HG03175 (cell line): ENCODE measurements at regions not wholly inside any gene's neighbourhood (a gene's known extent, or its start where the extent isn't known, plus 50 kb on each side); places are given as distances from the start of the nearest gene placed in this dataset.
"Not testable (repeated sequence)": the region's sequence is repeated elsewhere in the genome, so short reads cannot be mapped to it uniquely, and the experiment has no call there.

Experiments used
- ATAC-seq: cut with Tn5 transposase; IDR thresholded peaks from one replicate; pipeline ENCODE4 v1.9.1; 2021; ENCODE audit warnings: mild to moderate bottlenecking, moderate library complexity; ENCODE audit not compliant: unreplicated experiment

DNA sequence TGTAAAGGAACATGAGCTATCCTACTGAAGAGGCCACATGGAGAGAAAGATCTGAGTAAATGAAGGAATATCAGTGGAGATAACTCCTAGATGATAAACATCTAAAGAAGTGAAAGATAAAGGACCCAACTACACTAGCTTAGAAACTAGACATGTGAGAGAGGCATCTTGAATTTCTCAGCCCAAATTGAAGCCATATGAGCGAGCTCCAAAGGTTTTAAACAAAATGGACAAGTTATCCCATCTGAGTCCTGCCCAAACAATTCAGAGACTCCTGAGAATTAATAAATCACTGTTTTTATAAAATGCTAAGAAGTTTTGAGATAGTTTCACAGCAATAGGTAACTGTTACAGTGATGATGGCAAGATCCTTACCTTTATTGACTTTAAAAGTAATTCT is 438.9 kb downstream of the NAV3 start:
- no peak for ATAC-seq

GRCh38 chr12:78271546-78271945 is 440.9 kb downstream of the NAV3 start:
- ATAC-seq: no peak

- ATAC-seq: no peak
Observed at GRCh38 chr12:78275886-78276285, 445.2 kb downstream of the NAV3 start.

DNA sequence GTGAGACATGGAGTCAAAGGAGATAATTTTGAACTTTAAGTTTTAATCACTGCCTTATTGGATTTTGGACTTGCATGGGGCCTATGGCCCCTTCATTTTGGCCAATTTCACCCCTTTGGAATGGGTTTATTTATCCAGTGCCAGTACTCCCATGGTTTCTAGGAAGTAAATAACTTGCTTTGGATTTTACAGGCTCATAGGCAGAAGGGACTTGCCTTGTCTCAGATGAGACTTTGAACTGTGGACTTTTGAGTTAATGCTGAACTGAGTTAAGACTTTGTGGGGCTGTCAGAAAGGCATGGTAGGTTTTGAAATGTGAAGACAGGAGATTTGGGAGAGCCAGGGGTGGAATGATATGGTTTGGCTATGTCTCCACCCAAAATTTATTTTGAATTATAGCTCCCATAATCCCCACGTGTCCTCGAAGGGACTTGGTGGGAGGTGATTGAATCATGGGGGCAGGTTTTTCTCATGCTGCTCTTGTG is 448.1 kb downstream of the NAV3 start:
- no peak for ATAC-seq

DNA sequence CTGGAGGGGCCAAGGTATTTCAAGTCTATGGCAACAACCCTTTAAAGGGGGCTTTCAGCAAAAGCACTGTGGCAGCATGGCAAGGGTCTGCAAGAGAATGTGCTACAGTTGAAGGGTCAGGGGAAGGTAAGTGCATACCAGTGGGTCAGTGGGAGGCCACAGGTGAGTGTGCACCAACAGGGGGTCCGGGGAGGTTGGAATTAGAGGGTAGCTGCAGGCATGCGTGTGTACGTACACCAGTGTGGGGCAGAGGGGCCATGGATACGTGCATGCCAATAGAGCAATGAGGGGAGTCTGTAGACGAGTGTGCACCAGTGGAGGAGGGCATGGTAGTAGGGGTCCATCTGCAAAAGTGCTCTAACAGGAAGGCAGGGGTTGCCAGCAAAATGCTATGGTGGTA is 448.9 kb downstream of the NAV3 start:
- ATAC-seq: no peak

GRCh38 chr12:78281102-78281501 is 450.4 kb downstream of the NAV3 start:
- not testable (repeated sequence) for ATAC-seq

- ATAC-seq: no peak
Observed at GRCh38 chr12:78284417-78284816, 453.7 kb downstream of the NAV3 start.

GRCh38 chr12:78290606-78291345 is 460.1 kb downstream of the NAV3 start:
- ATAC-seq: no peak

DNA sequence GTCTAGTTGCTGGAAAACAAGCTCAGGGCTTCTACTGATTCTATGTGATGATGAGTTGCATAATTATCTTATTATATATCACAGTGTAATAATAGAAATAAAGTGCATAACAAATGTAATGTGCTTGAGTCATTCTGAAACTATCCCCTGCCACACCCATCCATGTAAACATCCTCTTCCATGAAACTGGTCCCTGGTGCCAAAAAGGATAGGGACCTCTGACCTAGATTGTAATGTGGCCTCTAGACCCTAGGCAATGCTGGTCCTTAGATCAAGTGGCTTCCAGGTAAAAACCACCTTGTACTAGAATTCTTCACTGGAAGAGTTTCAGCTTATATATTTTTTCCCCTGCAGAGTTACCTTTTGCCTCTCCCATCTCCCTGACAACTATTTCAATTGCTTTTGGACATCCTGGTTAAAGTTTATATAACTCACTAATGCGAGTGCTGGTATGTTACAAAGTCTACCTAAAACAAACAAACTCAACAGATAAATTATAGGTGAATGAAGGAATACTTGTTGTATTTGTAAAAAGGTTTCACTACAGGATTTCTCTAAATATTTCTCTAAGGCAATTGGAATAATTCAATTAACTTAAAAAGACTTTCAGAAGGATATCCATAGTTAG is 462.5 kb downstream of the NAV3 start:
- no peak for ATAC-seq

DNA sequence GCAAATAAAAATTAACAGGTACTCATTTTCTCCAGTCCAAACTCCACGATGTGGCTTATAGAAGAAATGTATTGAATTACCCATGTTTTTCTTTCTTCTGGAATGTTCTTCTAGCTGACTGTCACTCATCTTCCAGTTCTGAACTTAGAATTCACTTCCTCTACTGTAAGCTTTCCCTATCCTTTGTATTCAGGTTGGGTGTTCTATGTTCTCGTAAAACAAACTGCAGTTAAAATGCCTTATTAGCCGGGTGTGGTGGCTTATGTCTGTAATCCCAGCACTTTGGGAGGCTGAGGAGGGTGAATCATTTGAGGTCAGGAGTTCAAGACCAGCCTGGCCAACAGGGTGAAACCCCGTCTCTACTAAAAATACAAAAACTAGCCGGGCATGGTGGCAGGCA is 470.6 kb downstream of the NAV3 start:
- ATAC-seq: not testable (repeated sequence)

DNA sequence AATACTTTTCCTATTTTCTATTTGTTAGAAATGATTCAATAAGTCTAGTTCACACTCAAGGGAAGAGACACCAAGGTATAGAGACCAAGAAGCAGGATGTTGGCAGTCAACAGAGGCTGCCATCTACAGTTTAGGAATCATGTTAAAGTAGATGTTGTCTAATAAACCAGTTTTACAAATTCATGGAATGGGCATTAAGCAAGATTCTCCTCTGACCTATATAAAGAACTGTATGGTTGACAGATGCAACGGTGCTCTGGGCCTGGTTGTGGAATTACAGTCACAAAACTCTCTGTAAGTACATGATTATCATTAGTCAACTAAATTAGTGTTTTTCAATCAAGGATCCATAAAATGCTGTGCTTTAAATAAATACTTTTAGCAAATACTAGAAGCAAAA is 475.1 kb downstream of the NAV3 start:
- ATAC-seq: no peak

DNA sequence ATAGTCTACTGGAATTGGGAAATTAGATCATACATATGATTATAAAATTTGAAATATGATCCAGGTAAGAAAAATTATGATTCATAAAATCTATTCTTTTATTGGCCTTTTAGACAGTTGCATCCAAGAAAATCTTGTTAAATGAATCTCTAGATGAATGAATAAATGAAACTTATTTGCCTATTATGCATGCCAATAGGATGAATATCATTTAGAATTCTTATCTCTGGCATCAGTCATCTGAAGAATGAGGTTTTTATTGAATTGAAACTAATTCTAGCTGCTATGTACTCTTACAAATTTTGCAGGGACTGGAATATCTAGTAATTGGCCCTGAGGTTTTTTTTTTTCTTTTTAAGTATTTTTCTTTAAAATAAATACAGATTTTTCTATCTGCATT is 475.5 kb downstream of the NAV3 start:
- ATAC-seq: no peak

- no peak for ATAC-seq
Observed at GRCh38 chr12:78308701-78309100, 478.0 kb downstream of the NAV3 start.

DNA sequence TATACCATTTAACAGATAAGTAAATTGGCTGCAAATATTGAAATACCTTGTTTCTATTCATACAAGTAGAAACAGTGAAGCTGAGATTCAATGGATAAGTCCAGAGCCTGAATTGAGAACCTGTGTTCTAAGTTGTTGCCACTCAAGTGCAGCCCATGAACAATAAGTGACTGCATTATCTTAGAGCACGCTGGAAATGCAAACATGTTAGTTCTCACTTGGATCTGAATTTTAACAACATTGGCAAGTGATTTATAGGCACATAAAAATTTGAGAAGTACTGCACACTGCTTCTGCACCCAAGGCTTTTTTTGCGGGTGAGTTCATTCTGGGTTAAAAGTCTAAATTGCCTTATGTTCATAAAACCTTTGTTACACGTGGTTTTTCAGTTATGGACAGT is 484.3 kb downstream of the NAV3 start:
- no peak for ATAC-seq

DNA sequence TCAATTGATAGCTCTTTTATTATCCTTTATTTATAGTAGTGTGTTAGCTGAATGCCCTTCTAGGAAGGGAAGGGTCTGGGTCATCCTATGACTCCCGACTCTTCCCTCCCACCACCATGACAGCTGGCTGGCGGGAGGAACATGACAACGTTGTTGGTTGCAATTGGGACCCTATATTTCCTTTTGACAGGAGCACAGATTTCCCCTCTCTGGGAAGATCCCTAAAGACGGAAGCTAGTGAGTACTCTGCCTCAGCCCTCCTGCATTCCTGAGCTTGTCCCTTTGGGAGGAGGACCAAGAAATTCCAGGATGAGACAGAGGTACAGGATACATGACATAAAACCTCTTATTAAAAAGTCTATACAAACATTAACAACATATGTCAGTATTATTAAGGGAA is 485.4 kb downstream of the NAV3 start:
- no peak for ATAC-seq

- ATAC-seq: no peak
Observed at GRCh38 chr12:78316631-78317468, 486.2 kb downstream of the NAV3 start.

GRCh38 chr12:78321696-78322095 is 491.0 kb downstream of the NAV3 start:
- ATAC-seq: no peak

DNA sequence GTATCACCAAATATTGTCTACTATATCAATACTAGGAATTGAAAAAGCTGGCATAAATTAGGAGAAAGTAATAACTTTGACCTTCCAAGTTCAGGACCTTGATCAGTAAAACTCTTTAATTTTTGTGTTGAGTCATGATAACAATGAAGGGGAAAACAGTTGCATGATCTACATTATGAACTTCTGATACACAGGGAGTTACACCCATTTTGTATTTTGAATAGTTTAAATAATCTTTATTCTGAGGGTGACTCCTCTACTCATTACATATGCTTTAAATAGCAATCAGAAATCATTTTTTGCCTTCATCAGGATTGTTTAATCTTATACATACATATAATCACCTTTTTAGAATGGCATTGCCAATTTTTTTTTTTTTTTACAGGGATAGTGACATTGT is 492.5 kb downstream of the NAV3 start:
- no peak for ATAC-seq

DNA sequence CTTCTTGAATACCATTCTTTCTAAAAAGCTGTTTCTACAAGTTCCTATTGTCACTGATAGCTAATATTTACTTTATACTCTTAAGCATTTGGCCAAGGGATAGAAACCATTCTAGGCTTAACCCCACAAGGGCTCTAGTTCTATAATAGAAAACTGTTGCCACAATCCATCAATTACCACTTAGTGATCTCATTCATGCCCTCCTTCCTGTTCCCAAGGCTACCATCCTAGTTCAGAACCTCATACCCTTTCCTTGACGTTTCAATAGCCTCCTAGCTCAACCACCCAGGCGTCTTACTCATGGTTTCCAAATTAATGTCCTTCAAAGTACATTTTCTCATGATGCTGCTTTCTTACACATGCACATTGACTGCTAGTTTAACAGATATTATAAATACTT is 493.5 kb downstream of the NAV3 start:
- ATAC-seq: no peak

DNA sequence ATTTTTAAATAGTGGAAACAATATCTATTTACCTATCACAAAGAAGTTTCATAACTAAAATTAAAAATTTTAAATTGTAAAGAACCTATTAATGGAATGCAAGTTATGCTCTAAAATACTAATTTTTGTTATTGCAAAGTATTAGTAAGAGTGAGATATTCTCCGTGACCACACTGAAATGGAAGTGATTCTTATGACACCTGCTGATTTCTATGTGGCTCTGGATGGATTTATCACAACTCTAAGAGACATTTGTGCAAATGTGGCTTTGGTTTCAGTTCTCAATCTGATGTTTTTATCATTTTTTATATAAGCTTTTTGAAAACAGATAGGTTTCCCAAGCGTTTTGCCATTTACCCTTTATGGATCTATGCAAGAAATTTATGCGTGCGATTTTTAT is 497.8 kb downstream of the NAV3 start:
- ATAC-seq: peak; percentile 59

DNA sequence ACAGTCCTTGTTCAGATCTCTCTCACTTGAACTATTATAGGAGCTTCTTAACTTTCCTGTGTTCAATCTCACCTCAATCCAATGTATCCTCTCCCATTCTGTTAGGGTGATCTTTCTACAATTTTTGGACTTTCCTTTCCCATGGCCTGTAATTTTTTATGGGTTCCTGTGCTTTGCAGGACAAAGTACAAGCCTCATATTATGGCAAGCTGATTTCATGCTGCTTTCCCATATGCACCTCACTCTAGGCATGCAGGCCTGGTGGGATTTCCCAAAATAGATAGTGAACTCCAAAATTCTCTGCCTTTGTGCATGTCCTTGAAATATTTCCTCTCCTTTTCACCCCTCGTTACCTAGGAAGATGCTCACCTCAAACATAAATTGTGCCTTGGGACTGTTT is 499.4 kb downstream of the NAV3 start:
- ATAC-seq: no peak

DNA sequence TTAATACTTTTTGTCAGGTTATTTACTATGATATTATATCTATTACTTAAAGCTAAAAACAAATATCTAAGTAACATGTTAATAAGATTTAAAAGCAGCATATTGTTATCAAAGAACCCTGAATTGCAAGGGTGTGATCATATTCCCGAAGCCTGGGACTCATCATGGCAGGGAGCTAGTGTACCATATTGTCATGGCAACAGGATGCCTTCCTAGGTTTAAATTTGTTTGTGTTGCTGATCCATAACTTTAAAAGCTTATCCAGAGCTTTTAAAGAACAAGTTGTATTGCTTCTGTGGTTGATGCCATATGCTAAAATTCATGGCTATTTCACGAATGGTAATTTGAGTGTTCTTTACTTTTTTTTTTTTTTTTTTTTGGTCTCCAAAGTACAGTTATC is 500.5 kb downstream of the NAV3 start:
- no peak for ATAC-seq
